ENCODE measurements at regions not wholly inside any gene's neighbourhood (a gene's known extent, or its start where the extent isn't known, plus 50 kb on each side); places are given as distances from the start of the nearest gene placed in this dataset.

GRCh38 chr5:120413686-120414085, 50.4 kb upstream of the PRR16 start:
- TF ChIP-seq CTCF (IDR thresholded peaks at IDR 0.05) (no peak), ZFX (IDR thresholded peaks at IDR 0.05; ENCODE audit: borderline replicate concordance) (no peak)

Data from 22Rv1 (cell line).